ENCODE measurements at regions not wholly inside any gene's neighbourhood (a gene's known extent, or its start where the extent isn't known, plus 50 kb on each side); places are given as distances from the start of the nearest gene placed in this dataset.

GRCh38 chrX:68936608-68937007 lies 107.8 kb downstream of the EFNB1 start:
- H3K79me2 ChIP-seq (ENCODE audit: control insufficient read depth, insufficient read depth, low read length) = no peaks in the 10 kb centered on the region
- POLR2A ChIA-PET = interaction anchor here (0.9 kb wide), 1 partner anchor 107 kb away, joined by 3 read pairs; the partner anchor contains the start of gene EFNB1
- H3K36me3 ChIP-seq (ENCODE audit: control insufficient read depth in 2 of 2, extremely low read depth in 1 of 2, insufficient read depth in 2 of 2, low read length in 2 of 2) = no peaks in the 10 kb centered on the region
- intact Hi-C loops (cut with micrococcal nuclease) = no loop called here
- FAIRE-seq (peak; percentile 37), DNase-seq (ENCODE audit: low read depth, low spot score) (no peak)
- BruUV-seq (replicated peaks) = no TSS peak
- H3K9me1 ChIP-seq (replicated peaks; ENCODE audit: control insufficient read depth, extremely low read depth, insufficient read depth, low read length) = no peaks in the 10 kb centered on the region
- H3K9me3 ChIP-seq (replicated peaks; ENCODE audit: control insufficient read depth, insufficient read depth, low read length) = no peaks in the 10 kb centered on the region
- H3K27me3 ChIP-seq (ENCODE audit: control insufficient read depth in 2 of 2, insufficient read depth in 2 of 2, low read length in 2 of 2) = no peaks in the 10 kb centered on the region
- H3K9ac ChIP-seq (replicated peaks; ENCODE audit: extremely low read depth, insufficient read depth, low read length) = no peak overlapping the region
- CTCF ChIA-PET = no interaction called here
- no peak overlapping the region for H2AFZ ChIP-seq (ENCODE audit: low read depth, low read length)
- H3K27ac ChIP-seq (ENCODE audit: insufficient read depth, low read depth, low read length) = no peak overlapping the region
- peaks cover 18% of the 10 kb centered on the region for H3K4me1 ChIP-seq (ENCODE audit: control insufficient read depth, extremely low read depth, insufficient read depth, low read length)
- no peak overlapping the region for H3K4me2 ChIP-seq (ENCODE audit: insufficient read depth, low read length)
- H3K4me3 ChIP-seq (replicated peaks in 1 of 3; ENCODE audit: insufficient read depth in 1 of 3, low read depth in 1 of 3, low read length in 3 of 3) = no peak overlapping the region
- no peaks in the 10 kb centered on the region for H4K20me1 ChIP-seq (replicated peaks; ENCODE audit: control insufficient read depth, extremely low read depth, insufficient read depth, low read length)
- TF ChIP-seq, protein P1, sequence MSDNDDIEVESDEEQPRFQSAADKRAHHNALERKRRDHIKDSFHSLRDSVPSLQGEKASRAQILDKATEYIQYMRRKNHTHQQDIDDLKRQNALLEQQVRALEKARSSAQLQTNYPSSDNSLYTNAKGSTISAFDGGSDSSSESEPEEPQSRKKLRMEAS (IDR thresholded peaks at IDR 0.05; ENCODE audit: insufficient read depth, insufficient read length) = no peak
- TF ChIP-seq FOS (IDR thresholded peaks at IDR 0.05; ENCODE audit: borderline replicate concordance, insufficient read depth, low read length) (peak; percentile 53), POLR2AphosphoS5 (IDR thresholded peaks at IDR 0.05; ENCODE audit: insufficient read depth, low read depth, low read length) (no peak), MYC (IDR thresholded peaks at IDR 0.05; ENCODE audit: low read depth, low read length) (no peak)
- dilution Hi-C loops (cut with MboI; ENCODE audit: extremely low pct_ligation_motif_present, low sequenced_read_pairs) = no loop called here

DNA sequence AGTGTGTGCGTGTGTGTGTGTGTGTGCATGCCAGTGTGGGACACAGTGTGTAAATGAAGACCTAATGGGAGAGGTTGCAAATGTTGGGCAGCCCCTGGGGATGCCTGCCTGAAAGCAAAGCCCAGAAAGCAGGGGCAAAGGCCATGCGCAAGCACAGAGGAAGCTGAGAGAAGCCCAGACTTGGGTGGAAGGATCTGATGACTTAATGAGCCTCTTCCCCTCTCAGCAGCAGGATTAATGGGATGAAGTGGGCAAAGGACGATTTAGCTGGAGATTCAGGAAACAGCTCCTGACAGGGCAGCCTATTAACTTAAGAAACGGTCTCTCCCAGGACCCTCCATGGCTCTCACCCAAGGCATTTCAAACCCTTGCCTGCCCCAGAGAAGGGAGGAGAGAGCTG lies 107.3 kb downstream of the EFNB1 start:
- TF ChIP-seq GATA2 (IDR thresholded peaks at IDR 0.05; ENCODE audit: insufficient read depth, insufficient read length, low read depth, low read length) = no peak
- TF ChIP-seq POLR2AphosphoS5 (IDR thresholded peaks at IDR 0.05; ENCODE audit: insufficient read depth, low read depth, low read length) = no peak
- no peak for TF ChIP-seq FOS (IDR thresholded peaks at IDR 0.05; ENCODE audit: borderline replicate concordance, insufficient read depth, low read length)
- no peak for TF ChIP-seq JUN (IDR thresholded peaks at IDR 0.05; ENCODE audit: borderline replicate concordance, insufficient read depth, insufficient read length, low read depth)
- TF ChIP-seq POLR2A (IDR thresholded peaks at IDR 0.05; ENCODE audit: low read depth, low read length) = no peak
- TF ChIP-seq EZH2 (IDR thresholded peaks at IDR 0.05; ENCODE audit: borderline replicate concordance, low read depth, low read length, severe bottlenecking) = no peak
- TF ChIP-seq, protein P1 (IDR thresholded peaks at IDR 0.05; ENCODE audit: insufficient read depth, insufficient read length) = no peak
- no peak for TF ChIP-seq MYC (IDR thresholded peaks at IDR 0.05; ENCODE audit: low read depth, low read length)
- TF ChIP-seq, protein P2, sequence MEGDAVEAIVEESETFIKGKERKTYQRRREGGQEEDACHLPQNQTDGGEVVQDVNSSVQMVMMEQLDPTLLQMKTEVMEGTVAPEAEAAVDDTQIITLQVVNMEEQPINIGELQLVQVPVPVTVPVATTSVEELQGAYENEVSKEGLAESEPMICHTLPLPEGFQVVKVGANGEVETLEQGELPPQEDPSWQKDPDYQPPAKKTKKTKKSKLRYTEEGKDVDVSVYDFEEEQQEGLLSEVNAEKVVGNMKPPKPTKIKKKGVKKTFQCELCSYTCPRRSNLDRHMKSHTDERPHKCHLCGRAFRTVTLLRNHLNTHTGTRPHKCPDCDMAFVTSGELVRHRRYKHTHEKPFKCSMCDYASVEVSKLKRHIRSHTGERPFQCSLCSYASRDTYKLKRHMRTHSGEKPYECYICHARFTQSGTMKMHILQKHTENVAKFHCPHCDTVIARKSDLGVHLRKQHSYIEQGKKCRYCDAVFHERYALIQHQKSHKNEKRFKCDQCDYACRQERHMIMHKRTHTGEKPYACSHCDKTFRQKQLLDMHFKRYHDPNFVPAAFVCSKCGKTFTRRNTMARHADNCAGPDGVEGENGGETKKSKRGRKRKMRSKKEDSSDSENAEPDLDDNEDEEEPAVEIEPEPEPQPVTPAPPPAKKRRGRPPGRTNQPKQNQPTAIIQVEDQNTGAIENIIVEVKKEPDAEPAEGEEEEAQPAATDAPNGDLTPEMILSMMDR (IDR thresholded peaks at IDR 0.05; ENCODE audit: extremely low read depth in 1 of 2, insufficient read depth in 1 of 2, low read depth in 1 of 2, low read length in 2 of 2) = no peak
- H3K9me1 ChIP-seq (replicated peaks; ENCODE audit: control insufficient read depth, extremely low read depth, insufficient read depth, low read length) = no peaks in the 10 kb centered on the region
- no peak overlapping the region for H3K27ac ChIP-seq (ENCODE audit: insufficient read depth, low read depth, low read length)
- no peak overlapping the region for H2AFZ ChIP-seq (ENCODE audit: low read depth, low read length)
- no peaks in the 10 kb centered on the region for H3K27me3 ChIP-seq (ENCODE audit: control insufficient read depth in 2 of 2, insufficient read depth in 2 of 2, low read length in 2 of 2)
- H4K20me1 ChIP-seq (replicated peaks; ENCODE audit: control insufficient read depth, extremely low read depth, insufficient read depth, low read length) = no peaks in the 10 kb centered on the region
- ChIA-PET CTCF (no interaction called here), POLR2A (interaction anchor here (0.9 kb wide), 1 partner anchor 107 kb away, joined by 3 read pairs; the partner anchor contains the start of gene EFNB1)
- H3K4me3 ChIP-seq (replicated peaks in 1 of 3; ENCODE audit: insufficient read depth in 1 of 3, low read depth in 1 of 3, low read length in 3 of 3) = no peak overlapping the region
- dilution Hi-C loops (cut with MboI; ENCODE audit: extremely low pct_ligation_motif_present, low sequenced_read_pairs) (no loop called here), intact Hi-C loops (cut with micrococcal nuclease) (no loop called here)
- FAIRE-seq = no peak
- no peaks in the 10 kb centered on the region for H3K79me2 ChIP-seq (ENCODE audit: control insufficient read depth, insufficient read depth, low read length)
- no TSS peak for BruUV-seq (replicated peaks)
- peaks cover 23% of the 10 kb centered on the region for H3K4me1 ChIP-seq (ENCODE audit: control insufficient read depth, extremely low read depth, insufficient read depth, low read length)
- no peak overlapping the region for H3K9ac ChIP-seq (replicated peaks; ENCODE audit: extremely low read depth, insufficient read depth, low read length)
- no peaks in the 10 kb centered on the region for H3K9me3 ChIP-seq (replicated peaks; ENCODE audit: control insufficient read depth, insufficient read depth, low read length)
- no peak for DNase-seq (ENCODE audit: low read depth, low spot score)
- no peak overlapping the region for H3K4me2 ChIP-seq (ENCODE audit: insufficient read depth, low read length)
- H3K36me3 ChIP-seq (ENCODE audit: control insufficient read depth in 2 of 2, extremely low read depth in 1 of 2, insufficient read depth in 2 of 2, low read length in 2 of 2) = no peaks in the 10 kb centered on the region

Data from endothelial cell of umbilical vein (primary cell).